Stimulated activated naive CD8-positive, alpha-beta T cell treated with anti-CD3 and anti-CD28 coated beads, Interleukin-15, amount 100 ng/mL, for 72 hours (primary cell): ENCODE measurements at regions not wholly inside any gene's neighbourhood (a gene's known extent, or its start where the extent isn't known, plus 50 kb on each side); places are given as distances from the start of the nearest gene placed in this dataset.
A peak's percentile ranks its signal among the peaks of the same experiment; 100 is the strongest.
"Not testable (repeated sequence)": the region's sequence is repeated elsewhere in the genome, so short reads cannot be mapped to it uniquely, and the experiment has no call there.

Experiments
- ATAC-seq: fragments of 150-1000 bp; cut with Tn5 transposase; 2 replicates; pipeline ENCODE4 v1.10.0; 2021; ENCODE audit warnings: mild to moderate bottlenecking, moderate library complexity
- DNase-seq, 2 donors: peaks; one replicate each; pipeline ENCODE4 v3.0.0; 2021 to 2022
- H3K27ac Mint-ChIP-seq, 2 donors: one replicate each; pipeline ENCODE4 v1.8.0; 2022; ENCODE audit warnings: mild to moderate bottlenecking in 2 of 2, mixed read lengths in 2 of 2, moderate library complexity in 2 of 2
- H3K27me3 Mint-ChIP-seq: one replicate; pipeline ENCODE4 v1.8.0; 2022; ENCODE audit warnings: mixed read lengths
- H3K4me1 Mint-ChIP-seq: one replicate; pipeline ENCODE4 v1.8.0; 2022; ENCODE audit warnings: mild to moderate bottlenecking, mixed read lengths
- H3K4me3 Mint-ChIP-seq, 2 donors: one replicate each; pipeline ENCODE4 v1.8.0; 2022; ENCODE audit warnings: mild to moderate bottlenecking in 2 of 2, mixed read lengths in 2 of 2, moderate library complexity in 1 of 2
- H3K9me3 Mint-ChIP-seq, 2 donors: one replicate each; pipeline ENCODE4 v1.8.0; 2022; ENCODE audit warnings: mixed read lengths in 2 of 2

- not testable (repeated sequence) for H3K27me3 Mint-ChIP-seq
Observed at GRCh38 chr4:3937849-3938562, 171.8 kb downstream of the ADRA2C start.

GRCh38 chr4:3938676-3939075 is 172.5 kb downstream of the ADRA2C start:
- not testable (repeated sequence) for H3K27me3 Mint-ChIP-seq, H3K27ac Mint-ChIP-seq, H3K4me3 Mint-ChIP-seq, H3K9me3 Mint-ChIP-seq, DNase-seq, ATAC-seq
- H3K4me1 Mint-ChIP-seq: peaks cover 11% of the 10 kb centered on the region

More at GRCh38 chr4:3937849-3938562, 171.8 kb downstream of the ADRA2C start:
- Mint-ChIP-seq H3K27ac (peak overlapping the region; percentile 65 to 74), H3K4me1 (peaks cover 11% of the 10 kb centered on the region)
- not testable (repeated sequence) for DNase-seq, ATAC-seq, H3K4me3 Mint-ChIP-seq, H3K9me3 Mint-ChIP-seq

- H3K4me3 Mint-ChIP-seq, ATAC-seq, H3K9me3 Mint-ChIP-seq, DNase-seq, H3K27ac Mint-ChIP-seq, H3K27me3 Mint-ChIP-seq: not testable (repeated sequence)
- peaks cover 11% of the 10 kb centered on the region for H3K4me1 Mint-ChIP-seq
Observed at GRCh38 chr4:3939954-3940591, 173.9 kb downstream of the ADRA2C start.

- not testable (repeated sequence) for ATAC-seq, H3K4me3 Mint-ChIP-seq, H3K9me3 Mint-ChIP-seq, DNase-seq, H3K27me3 Mint-ChIP-seq, H3K27ac Mint-ChIP-seq
- peaks cover 11% of the 10 kb centered on the region for H3K4me1 Mint-ChIP-seq
Observed at GRCh38 chr4:3941735-3942522, 175.7 kb downstream of the ADRA2C start.

- peak; percentile 46 to 58 for DNase-seq
- not testable (repeated sequence) for H3K27ac Mint-ChIP-seq, ATAC-seq, H3K27me3 Mint-ChIP-seq, H3K4me3 Mint-ChIP-seq, H3K9me3 Mint-ChIP-seq
- H3K4me1 Mint-ChIP-seq: peaks cover 11% of the 10 kb centered on the region
Observed at GRCh38 chr4:3942569-3942971, 176.4 kb downstream of the ADRA2C start.

- not testable (repeated sequence) for H3K4me3 Mint-ChIP-seq, H3K9me3 Mint-ChIP-seq, DNase-seq, ATAC-seq, H3K27ac Mint-ChIP-seq, H3K27me3 Mint-ChIP-seq
- peaks cover 11% of the 10 kb centered on the region for H3K4me1 Mint-ChIP-seq
Observed at GRCh38 chr4:3943051-3943450, 176.9 kb downstream of the ADRA2C start.

- no peak for ATAC-seq
- DNase-seq: no peak
- no peaks in the 10 kb centered on the region for H3K9me3 Mint-ChIP-seq
- peaks cover 7% of the 10 kb centered on the region for H3K27me3 Mint-ChIP-seq
- H3K4me1 Mint-ChIP-seq: peaks cover 11% of the 10 kb centered on the region
- no peak overlapping the region for H3K27ac Mint-ChIP-seq
- no peak overlapping the region for H3K4me3 Mint-ChIP-seq
Observed at GRCh38 chr4:3945511-3946290, 179.5 kb downstream of the ADRA2C start.

GRCh38 chr4:3946553-3946952 is 180.4 kb downstream of the ADRA2C start:
- ATAC-seq, H3K4me3 Mint-ChIP-seq, DNase-seq, H3K27me3 Mint-ChIP-seq, H3K9me3 Mint-ChIP-seq, H3K27ac Mint-ChIP-seq: not testable (repeated sequence)
- peaks cover 11% of the 10 kb centered on the region for H3K4me1 Mint-ChIP-seq

GRCh38 chr4:3947761-3948160 is 181.6 kb downstream of the ADRA2C start:
- not testable (repeated sequence) for H3K4me3 Mint-ChIP-seq, H3K27me3 Mint-ChIP-seq, DNase-seq, H3K9me3 Mint-ChIP-seq, ATAC-seq, H3K4me1 Mint-ChIP-seq
- peak overlapping the region in 1 of 2 donors; percentile 87 for H3K27ac Mint-ChIP-seq

- not testable (repeated sequence) for H3K27me3 Mint-ChIP-seq, H3K4me3 Mint-ChIP-seq, ATAC-seq, H3K9me3 Mint-ChIP-seq, H3K4me1 Mint-ChIP-seq, DNase-seq
- H3K27ac Mint-ChIP-seq: peak overlapping the region in 1 of 2 donors; percentile 87
Observed at GRCh38 chr4:3948210-3948609, 182.0 kb downstream of the ADRA2C start.

GRCh38 chr4:3949916-3950315 is 183.7 kb downstream of the ADRA2C start:
- H3K27me3 Mint-ChIP-seq, H3K4me3 Mint-ChIP-seq, ATAC-seq, DNase-seq, H3K9me3 Mint-ChIP-seq: not testable (repeated sequence)
- Mint-ChIP-seq H3K4me1 (peaks cover 11% of the 10 kb centered on the region), H3K27ac (peak overlapping the region in 1 of 2 donors; percentile 82)

GRCh38 chr4:3952443-3953139 is 186.4 kb downstream of the ADRA2C start:
- H3K27ac Mint-ChIP-seq: peak overlapping the region in 1 of 2 donors; percentile 2
- DNase-seq, ATAC-seq, H3K9me3 Mint-ChIP-seq, H3K4me3 Mint-ChIP-seq, H3K27me3 Mint-ChIP-seq: not testable (repeated sequence)
- H3K4me1 Mint-ChIP-seq: peaks cover 17% of the 10 kb centered on the region

- H3K27ac Mint-ChIP-seq, DNase-seq, ATAC-seq, H3K9me3 Mint-ChIP-seq, H3K27me3 Mint-ChIP-seq, H3K4me3 Mint-ChIP-seq: not testable (repeated sequence)
- H3K4me1 Mint-ChIP-seq: peaks cover 17% of the 10 kb centered on the region
Observed at GRCh38 chr4:3953140-3953489, 186.9 kb downstream of the ADRA2C start.

- H3K27me3 Mint-ChIP-seq, H3K9me3 Mint-ChIP-seq, ATAC-seq: not testable (repeated sequence)
- H3K4me1 Mint-ChIP-seq: peaks cover 17% of the 10 kb centered on the region
- H3K4me3 Mint-ChIP-seq: peak overlapping the region; percentile 87 to 90
- H3K27ac Mint-ChIP-seq: peak overlapping the region; percentile 89 to 94
- DNase-seq: peak; percentile 65 to 74
Observed at GRCh38 chr4:3954540-3955320, 188.5 kb downstream of the ADRA2C start.
